ENCODE measurements at regions not wholly inside any gene's neighbourhood (a gene's known extent, or its start where the extent isn't known, plus 50 kb on each side); places are given as distances from the start of the nearest gene placed in this dataset.
"Not testable (repeated sequence)": the region's sequence is repeated elsewhere in the genome, so short reads cannot be mapped to it uniquely, and the experiment has no call there.

- no peak overlapping the region for H3K27ac ChIP-seq
- TF ChIP-seq CTCF (IDR thresholded peaks at IDR 0.05) = no peak
- TF ChIP-seq ZFX (IDR thresholded peaks at IDR 0.05; ENCODE audit: borderline replicate concordance) = no peak
These were observed 638.5 kb downstream of the TBC1D22A start for GRCh38 chr22:47400701-47401591.

GRCh38 chr22:47400131-47400530 is 637.7 kb downstream of the TBC1D22A start:
- not testable (repeated sequence) for H3K27ac ChIP-seq

- no peak overlapping the region for H3K27ac ChIP-seq
- TF ChIP-seq ZFX (IDR thresholded peaks at IDR 0.05; ENCODE audit: borderline replicate concordance) = no peak
- no peak for TF ChIP-seq CTCF (IDR thresholded peaks at IDR 0.05)
These were observed 636.7 kb downstream of the TBC1D22A start for GRCh38 chr22:47398921-47399790.

GRCh38 chr22:47398491-47398890 is 636.0 kb downstream of the TBC1D22A start:
- TF ChIP-seq ZFX (IDR thresholded peaks at IDR 0.05; ENCODE audit: borderline replicate concordance) = no peak
- TF ChIP-seq CTCF (IDR thresholded peaks at IDR 0.05) = no peak
- no peak overlapping the region for H3K27ac ChIP-seq

- H3K27ac ChIP-seq = no peak overlapping the region
These were observed 635.2 kb downstream of the TBC1D22A start for GRCh38 chr22:47397673-47398072.

GRCh38 chr22:47396515-47396914 is 634.1 kb downstream of the TBC1D22A start:
- no peak overlapping the region for H3K27ac ChIP-seq
- no peak for TF ChIP-seq ZFX (IDR thresholded peaks at IDR 0.05; ENCODE audit: borderline replicate concordance)
- no peak for TF ChIP-seq CTCF (IDR thresholded peaks at IDR 0.05)

More at GRCh38 chr22:47397673-47398072, 635.2 kb downstream of the TBC1D22A start:
- no peak for TF ChIP-seq CTCF (IDR thresholded peaks at IDR 0.05)
- no peak for TF ChIP-seq ZFX (IDR thresholded peaks at IDR 0.05; ENCODE audit: borderline replicate concordance)

- no peak overlapping the region for H3K27ac ChIP-seq
- TF ChIP-seq ZFX (IDR thresholded peaks at IDR 0.05; ENCODE audit: borderline replicate concordance) = no peak
- TF ChIP-seq CTCF (IDR thresholded peaks at IDR 0.05) = no peak
These were observed 633.7 kb downstream of the TBC1D22A start for GRCh38 chr22:47396105-47396504.
